Psoas muscle (tissue), 7 donors: ENCODE measurements at regions not wholly inside any gene's neighbourhood (a gene's known extent, or its start where the extent isn't known, plus 50 kb on each side); places are given as distances from the start of the nearest gene placed in this dataset.
A peak's percentile ranks its signal among the peaks of the same experiment; 100 is the strongest.

Source experiments
- ATAC-seq, 4 donors: fragments of 200-7000 bp; cut with Tn5 transposase; one replicate each; pipeline ENCODE4 v1.9.1; 2020; ENCODE audit warnings: moderate library complexity in 3 of 4, mild to moderate bottlenecking in 2 of 4
- DNase-seq, 2 donors: peaks; one replicate each; pipeline ENCODE4 v3.0.0-alpha.2; 2020
- H3K27ac ChIP-seq: fragments of 200-600 bp; one replicate; pipeline ENCODE4 v1.8.0; 2022
- H3K27me3 ChIP-seq, 3 donors: fragments of 200-600 bp in 1 of 3; one replicate each; pipeline versions ENCODE4 v1.6.1 to v1.8.0; 2013 to 2022; ENCODE audit warnings: low read length in 2 of 3, mild to moderate bottlenecking in 2 of 3, moderate library complexity in 1 of 3; ENCODE audit not compliant: insufficient read depth in 3 of 3
- H3K36me3 ChIP-seq, 2 donors: fragments of 200-600 bp in 1 of 2; one replicate each; pipeline versions ENCODE4 v1.6.1 to v1.8.0; 2013 to 2022; ENCODE audit warnings: low read depth in 1 of 2, mild to moderate bottlenecking in 1 of 2, moderate library complexity in 1 of 2; ENCODE audit not compliant: insufficient read depth in 1 of 2
- H3K4me1 ChIP-seq: fragments of 200-600 bp; one replicate; pipeline ENCODE4 v1.8.0; 2022
- H3K4me3 ChIP-seq: fragments of 200-600 bp; one replicate; pipeline ENCODE4 v1.8.0; 2022; ENCODE audit warnings: mild to moderate bottlenecking
- H3K9me3 ChIP-seq: fragments of 200-600 bp; one replicate; pipeline ENCODE4 v1.8.0; 2022
- CTCF ChIP-seq: fragments of 200-600 bp; IDR thresholded peaks from one replicate; pipeline ENCODE4 v1.8.0; 2022; ENCODE audit warnings: antibody characterized with exemption
- WGBS, 3 donors: extraction: QIAGEN DNeasy Blood & Tissue Kit; methylation state at CpG; one replicate each; pipeline versions ENCODE4 v1.1.6 to v1.1.7; 2013; 5-methylcytosine and 5-hydroxymethylcytosine counted together
- intact Hi-C, 2 donors: fragments of 100-400 bp; cut with DNase I; formaldehyde crosslinking; loops; one replicate each; pipeline versions ENCODE4 v1.11.0 to v1.14.2; 2022
- donor health status: healthy with polysubstance abuse.
- donor health status: DM: no; HTN: no; CAD: no; lungs with moderate emphysema.
- donor health status: Bipolar disorder and iron deficiency.
- donor health status: healthy.
- donor health status: DM: yes; HTN: yes; CAD: no.
- donor health status: DM: no; HTN: no; CAD: no.
- donor health status: DM: yes; HTN: yes; CAD: no.

- ATAC-seq = no peak
These were observed 61.6 kb downstream of the LSM5 start for GRCh38 chr7:32428546-32428945.

DNA sequence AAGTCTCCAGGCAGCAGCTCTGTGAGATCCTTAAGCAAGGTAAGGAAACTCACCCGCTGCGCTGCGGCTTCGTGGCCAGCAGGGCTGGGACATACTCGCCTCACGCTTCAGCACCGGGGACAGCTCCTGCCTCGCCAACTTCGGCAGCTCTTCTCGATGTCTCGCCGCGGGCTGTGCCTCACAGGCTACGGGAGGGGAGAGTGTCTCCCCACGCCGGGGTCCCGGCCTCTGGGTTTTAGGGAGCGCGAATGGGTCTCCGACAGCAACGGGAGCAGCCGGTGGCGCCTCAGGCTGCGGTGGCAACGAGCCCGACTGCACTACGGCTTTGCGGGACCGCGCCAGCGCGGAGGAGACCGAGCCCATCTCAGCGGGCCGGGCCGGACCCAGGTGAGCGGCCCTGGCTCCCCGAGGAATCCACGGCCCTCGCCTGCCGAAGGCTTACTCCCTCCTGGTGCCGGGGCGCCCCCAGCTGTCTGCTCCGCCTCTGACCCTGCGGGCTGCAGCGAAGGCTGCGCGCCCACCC is 62.4 kb downstream of the LSM5 start:
- no peak overlapping the region for H3K4me3 ChIP-seq
- H3K27me3 ChIP-seq = peaks cover 0 to 52% (median 12%) of the 10 kb centered on the region in 3 donors
- peak in 3 of 4 donors; percentile 68 to 73 (median 73) for ATAC-seq
- H3K4me1 ChIP-seq = no peaks in the 10 kb centered on the region
- 2 to 5% (median 3%) methylated on average over 38 to 48 of the region's 48 CpGs for WGBS, 3 donors
- H3K27ac ChIP-seq = no peak overlapping the region
- peak; percentile 71 to 81 for DNase-seq
- peak; percentile 17 for TF ChIP-seq CTCF
- no peaks in the 10 kb centered on the region for H3K36me3 ChIP-seq
- no peaks in the 10 kb centered on the region for H3K9me3 ChIP-seq
- intact Hi-C loops = no loop called here

More at GRCh38 chr7:32428546-32428945, 61.6 kb downstream of the LSM5 start:
- no peaks in the 10 kb centered on the region for H3K4me1 ChIP-seq
- no peak for DNase-seq
- WGBS, 3 donors = 5 to 7% (median 7%) methylated on average over 13 of the region's 13 CpGs
- TF ChIP-seq CTCF = no peak
- no peak overlapping the region for H3K27ac ChIP-seq
- intact Hi-C loops = no loop called here
- no peak overlapping the region for H3K4me3 ChIP-seq
- peaks cover 0 to 52% (median 12%) of the 10 kb centered on the region in 3 donors for H3K27me3 ChIP-seq
- H3K9me3 ChIP-seq = no peaks in the 10 kb centered on the region
- H3K36me3 ChIP-seq = no peaks in the 10 kb centered on the region

DNA sequence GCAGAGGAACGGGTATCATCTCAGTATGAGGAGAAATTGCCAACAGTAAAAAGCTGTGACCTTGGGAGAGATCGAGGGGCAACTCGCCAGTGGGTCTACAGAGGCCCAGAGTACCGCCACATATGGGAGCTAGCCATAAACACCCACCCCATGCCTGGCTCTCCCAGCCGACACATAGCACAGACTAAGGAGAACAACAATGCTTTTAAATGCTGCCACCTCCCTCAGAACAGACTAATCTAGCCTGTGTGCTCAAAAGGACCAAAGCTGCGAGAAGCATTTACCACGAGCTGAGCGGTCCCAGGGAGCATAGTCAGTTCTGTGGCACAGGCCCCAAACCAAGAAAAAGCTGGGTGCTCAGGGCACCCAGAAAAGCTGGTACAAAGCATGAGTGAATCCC is 73.3 kb downstream of the LSM5 start:
- Histone ChIP-seq H3K27me3 (peaks cover 0 to 6% (median 5%) of the 10 kb centered on the region in 3 donors), H3K36me3 (no peaks in the 10 kb centered on the region), H3K4me3 (no peak overlapping the region), H3K27ac (no peak overlapping the region), H3K9me3 (no peaks in the 10 kb centered on the region), H3K4me1 (no peaks in the 10 kb centered on the region)
- intact Hi-C loops = no loop called here
- TF ChIP-seq CTCF = no peak
- WGBS, 3 donors = 68 to 73% (median 69%) methylated on average over 8 of the region's 8 CpGs
- DNase-seq (no peak), ATAC-seq (no peak)

GRCh38 chr7:32415936-32416335 is 74.2 kb downstream of the LSM5 start:
- no peak for TF ChIP-seq CTCF
- DNase-seq = no peak

GRCh38 chr7:32415519-32415918 is 74.7 kb downstream of the LSM5 start:
- H3K4me3 ChIP-seq = no peak overlapping the region
- no peak for TF ChIP-seq CTCF
- 21 to 43% (median 40%) methylated on average over 6 of the region's 6 CpGs for WGBS, 3 donors

More at GRCh38 chr7:32415936-32416335, 74.2 kb downstream of the LSM5 start:
- intact Hi-C loops = no loop called here
- ATAC-seq = no peak
- Histone ChIP-seq H3K9me3 (no peaks in the 10 kb centered on the region), H3K36me3 (no peaks in the 10 kb centered on the region), H3K4me1 (no peaks in the 10 kb centered on the region), H3K27ac (no peak overlapping the region), H3K27me3 (peaks cover 0 to 6% (median 5%) of the 10 kb centered on the region in 3 donors), H3K4me3 (no peak overlapping the region)
- 59 to 71% (median 67%) methylated on average over 10 of the region's 10 CpGs for WGBS, 3 donors

More at GRCh38 chr7:32415519-32415918, 74.7 kb downstream of the LSM5 start:
- no peaks in the 10 kb centered on the region for H3K9me3 ChIP-seq
- H3K36me3 ChIP-seq = no peaks in the 10 kb centered on the region
- H3K27me3 ChIP-seq = peaks cover 0 to 6% (median 3%) of the 10 kb centered on the region in 3 donors
- intact Hi-C loops = no loop called here
- H3K4me1 ChIP-seq = no peaks in the 10 kb centered on the region
- no peak for DNase-seq
- no peak for ATAC-seq
- no peak overlapping the region for H3K27ac ChIP-seq
